ENCODE measurements at regions not wholly inside any gene's neighbourhood (a gene's known extent, or its start where the extent isn't known, plus 50 kb on each side); places are given as distances from the start of the nearest gene placed in this dataset.

GRCh38 chr7:91323626-91324158 lies 59.5 kb downstream of the FZD1 start:
- DNase-seq (ENCODE audit: low read depth) = no peak

GRCh38 chr7:91324663-91325062 lies 60.4 kb downstream of the FZD1 start:
- DNase-seq (ENCODE audit: low read depth) = no peak

GRCh38 chr7:91325726-91326125 lies 61.5 kb downstream of the FZD1 start:
- DNase-seq (ENCODE audit: low read depth) = no peak

- no peak for DNase-seq (ENCODE audit: low read depth)
Measured at GRCh38 chr7:91326516-91327199, 62.4 kb downstream of the FZD1 start.

GRCh38 chr7:91327346-91327745 lies 63.1 kb downstream of the FZD1 start:
- no peak for DNase-seq (ENCODE audit: low read depth)

- no peak for DNase-seq (ENCODE audit: low read depth)
Measured at GRCh38 chr7:91329571-91329970, 65.3 kb downstream of the FZD1 start.

GRCh38 chr7:91330191-91330808 lies 66.1 kb downstream of the FZD1 start:
- DNase-seq (ENCODE audit: low read depth) = no peak

GRCh38 chr7:91330866-91331265 lies 66.6 kb downstream of the FZD1 start:
- DNase-seq (ENCODE audit: low read depth) = no peak

GRCh38 chr7:91336106-91336505 lies 71.9 kb downstream of the FZD1 start:
- DNase-seq (ENCODE audit: low read depth) = no peak

GRCh38 chr7:91338226-91339020 lies 74.2 kb downstream of the FZD1 start:
- no peak for DNase-seq (ENCODE audit: low read depth)

- DNase-seq (ENCODE audit: low read depth) = no peak
Measured at GRCh38 chr7:91342346-91342745, 78.1 kb downstream of the FZD1 start.

GRCh38 chr7:91343420-91343960 lies 79.3 kb downstream of the FZD1 start:
- DNase-seq (ENCODE audit: low read depth) = no peak

GRCh38 chr7:91343996-91344629 lies 79.9 kb downstream of the FZD1 start:
- no peak for DNase-seq (ENCODE audit: low read depth)

GRCh38 chr7:91344911-91345310 lies 80.7 kb downstream of the FZD1 start:
- DNase-seq (ENCODE audit: low read depth) = no peak

- DNase-seq (ENCODE audit: low read depth) = no peak
Measured at GRCh38 chr7:91345449-91345848, 81.2 kb downstream of the FZD1 start.

- DNase-seq (ENCODE audit: low read depth) = no peak
Measured at GRCh38 chr7:91346426-91346825, 82.2 kb downstream of the FZD1 start.

GRCh38 chr7:91347290-91347689 lies 83.1 kb downstream of the FZD1 start:
- DNase-seq (ENCODE audit: low read depth) = no peak

GRCh38 chr7:91348711-91349110 lies 84.5 kb downstream of the FZD1 start:
- no peak for DNase-seq (ENCODE audit: low read depth)

GRCh38 chr7:91351374-91351773 lies 87.1 kb downstream of the FZD1 start:
- no peak for DNase-seq (ENCODE audit: low read depth)

- DNase-seq (ENCODE audit: low read depth) = no peak
Measured at GRCh38 chr7:91352091-91352490, 87.9 kb downstream of the FZD1 start.

GRCh38 chr7:91353848-91354247 lies 89.6 kb downstream of the FZD1 start:
- DNase-seq (ENCODE audit: low read depth) = no peak
